ENCODE measurements at regions not wholly inside any gene's neighbourhood (a gene's known extent, or its start where the extent isn't known, plus 50 kb on each side); places are given as distances from the start of the nearest gene placed in this dataset.

- no peak for DNase-seq
These were observed 402.0 kb upstream of the IRX4 start for GRCh38 chr5:2284678-2285077.

- DNase-seq = no peak
These were observed 400.8 kb upstream of the IRX4 start for GRCh38 chr5:2283481-2284045.

- DNase-seq = no peak
These were observed 400.2 kb upstream of the IRX4 start for GRCh38 chr5:2282893-2283292.

GRCh38 chr5:2282034-2282690 lies 399.4 kb upstream of the IRX4 start:
- no peak for DNase-seq

- no peak for DNase-seq
These were observed 398.7 kb upstream of the IRX4 start for GRCh38 chr5:2281446-2281845.

GRCh38 chr5:2280318-2280717 lies 397.6 kb upstream of the IRX4 start:
- DNase-seq = no peak

GRCh38 chr5:2278825-2279456 lies 396.2 kb upstream of the IRX4 start:
- no peak for DNase-seq

- no peak for DNase-seq
These were observed 395.2 kb upstream of the IRX4 start for GRCh38 chr5:2277886-2278285.

- DNase-seq = no peak
These were observed 393.4 kb upstream of the IRX4 start for GRCh38 chr5:2276101-2276500.

GRCh38 chr5:2272755-2273154 lies 390.0 kb upstream of the IRX4 start:
- DNase-seq = no peak

- DNase-seq = no peak
These were observed 389.3 kb upstream of the IRX4 start for GRCh38 chr5:2272039-2272438.

- DNase-seq = no peak
These were observed 388.6 kb upstream of the IRX4 start for GRCh38 chr5:2271316-2271715.

- DNase-seq = no peak
These were observed 387.7 kb upstream of the IRX4 start for GRCh38 chr5:2270467-2270866.

GRCh38 chr5:2269656-2270055 lies 386.9 kb upstream of the IRX4 start:
- no peak for DNase-seq

GRCh38 chr5:2267991-2268390 lies 385.3 kb upstream of the IRX4 start:
- no peak for DNase-seq

GRCh38 chr5:2266641-2267240 lies 384.0 kb upstream of the IRX4 start:
- peak; percentile 13 for DNase-seq

GRCh38 chr5:2265341-2265740 lies 382.6 kb upstream of the IRX4 start:
- DNase-seq = no peak

GRCh38 chr5:2263763-2264162 lies 381.0 kb upstream of the IRX4 start:
- no peak for DNase-seq

GRCh38 chr5:2262620-2263019 lies 379.9 kb upstream of the IRX4 start:
- DNase-seq = no peak

- DNase-seq = no peak
These were observed 378.4 kb upstream of the IRX4 start for GRCh38 chr5:2261004-2261703.

GRCh38 chr5:2260211-2261003 lies 377.7 kb upstream of the IRX4 start:
- DNase-seq = no peak

- no peak for DNase-seq
These were observed 376.9 kb upstream of the IRX4 start for GRCh38 chr5:2259494-2260107.

Measured in hindlimb muscle (tissue), 1 donor.